ENCODE measurements at regions not wholly inside any gene's neighbourhood (a gene's known extent, or its start where the extent isn't known, plus 50 kb on each side); places are given as distances from the start of the nearest gene placed in this dataset.

DNA sequence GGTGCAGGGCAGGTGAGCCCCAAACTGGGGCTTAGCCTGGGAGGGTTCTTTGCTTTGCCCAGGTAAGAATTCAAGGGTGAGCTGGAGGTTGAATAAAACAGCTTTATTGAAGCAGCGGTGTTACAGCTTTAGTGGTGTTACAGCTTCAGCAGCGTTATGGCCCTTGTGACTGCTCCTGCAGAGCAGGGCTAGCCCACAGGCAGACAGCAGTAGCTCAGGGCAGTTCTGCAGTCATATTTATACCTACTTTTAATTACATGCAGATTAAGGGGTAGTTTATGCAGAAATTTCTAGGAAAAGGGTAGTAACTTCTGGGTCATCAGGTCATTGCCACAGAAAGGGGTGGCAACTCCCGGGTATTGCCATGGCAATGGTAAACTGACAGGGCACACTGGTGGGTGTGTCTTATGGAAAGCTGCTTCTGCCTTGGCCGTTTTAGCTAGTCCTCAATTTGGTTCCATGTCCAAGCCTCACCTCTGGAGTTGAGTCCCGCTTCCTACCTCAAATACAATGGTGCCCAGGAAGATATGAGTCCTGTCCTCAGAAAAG lies 78.2 kb downstream of the THNSL2 start:
- no peak for TF ChIP-seq POLR2A (IDR thresholded peaks at IDR 0.05)
- TF ChIP-seq, protein P1, sequence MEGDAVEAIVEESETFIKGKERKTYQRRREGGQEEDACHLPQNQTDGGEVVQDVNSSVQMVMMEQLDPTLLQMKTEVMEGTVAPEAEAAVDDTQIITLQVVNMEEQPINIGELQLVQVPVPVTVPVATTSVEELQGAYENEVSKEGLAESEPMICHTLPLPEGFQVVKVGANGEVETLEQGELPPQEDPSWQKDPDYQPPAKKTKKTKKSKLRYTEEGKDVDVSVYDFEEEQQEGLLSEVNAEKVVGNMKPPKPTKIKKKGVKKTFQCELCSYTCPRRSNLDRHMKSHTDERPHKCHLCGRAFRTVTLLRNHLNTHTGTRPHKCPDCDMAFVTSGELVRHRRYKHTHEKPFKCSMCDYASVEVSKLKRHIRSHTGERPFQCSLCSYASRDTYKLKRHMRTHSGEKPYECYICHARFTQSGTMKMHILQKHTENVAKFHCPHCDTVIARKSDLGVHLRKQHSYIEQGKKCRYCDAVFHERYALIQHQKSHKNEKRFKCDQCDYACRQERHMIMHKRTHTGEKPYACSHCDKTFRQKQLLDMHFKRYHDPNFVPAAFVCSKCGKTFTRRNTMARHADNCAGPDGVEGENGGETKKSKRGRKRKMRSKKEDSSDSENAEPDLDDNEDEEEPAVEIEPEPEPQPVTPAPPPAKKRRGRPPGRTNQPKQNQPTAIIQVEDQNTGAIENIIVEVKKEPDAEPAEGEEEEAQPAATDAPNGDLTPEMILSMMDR (IDR thresholded peaks at IDR 0.05) = no peak

Measured in right lobe of liver (tissue), 4 donors.